K562 (cell line): ENCODE measurements at regions not wholly inside any gene's neighbourhood (a gene's known extent, or its start where the extent isn't known, plus 50 kb on each side); places are given as distances from the start of the nearest gene placed in this dataset.

Experiments
- KDM2B ChIP-seq: fragments of 250-450 bp; sonication (Bioruptor Pico); IDR thresholded peaks from 2 replicates; pipeline ENCODE4 v1.8.0; 2021; ENCODE audit warnings: mild to moderate bottlenecking, moderate library complexity
- NR2F6 ChIP-seq: fragments of 450-650 bp; formaldehyde crosslinking; IDR thresholded peaks from 2 replicates; pipeline ENCODE4 v1.4.0; 2020; ENCODE audit warnings: mild to moderate bottlenecking
- SIRT6 ChIP-seq: IDR thresholded peaks from one replicate; pipeline ENCODE4 v1.6.1; 2012; ENCODE audit warnings: low read depth, mild to moderate bottlenecking, control low read depth, inconsistent platforms, low read length, moderate library complexity
- STAT5A ChIP-seq: IDR thresholded peaks from 2 replicates; pipeline ENCODE4 v1.6.1; 2012; ENCODE audit warnings: low read length, inconsistent platforms, borderline replicate concordance
- YY1 ChIP-seq, 3 experiments: IDR thresholded peaks; 2 replicates each; pipeline ENCODE4 v1.6.1; 2011; ENCODE audit warnings: low read length in 2 of 3, mild to moderate bottlenecking in 2 of 3, moderate library complexity in 2 of 3, borderline replicate concordance in 1 of 3, control low read depth in 1 of 3, low read depth in 1 of 3; ENCODE audit not compliant: insufficient read depth in 3 of 3, insufficient replicate concordance in 2 of 3, control insufficient read depth in 1 of 3, insufficient read length in 1 of 3; ENCODE audit errors: extremely low read depth in 1 of 3
- TF ChIP-seq, protein P1 (sequence below): fragments of 450-650 bp; IDR thresholded peaks from 2 replicates; pipeline ENCODE4 v1.6.1; 2018; ENCODE audit not compliant: partially characterized antibody
- TF ChIP-seq, protein P2 (sequence below): fragments of 450-650 bp; IDR thresholded peaks from 2 replicates; pipeline ENCODE4 v1.6.1; 2016; ENCODE audit warnings: low read depth

GRCh38 chr9:108150736-108151586, 661.4 kb upstream of the KLF4 start (continued):
- TF ChIP-seq, protein P1, sequence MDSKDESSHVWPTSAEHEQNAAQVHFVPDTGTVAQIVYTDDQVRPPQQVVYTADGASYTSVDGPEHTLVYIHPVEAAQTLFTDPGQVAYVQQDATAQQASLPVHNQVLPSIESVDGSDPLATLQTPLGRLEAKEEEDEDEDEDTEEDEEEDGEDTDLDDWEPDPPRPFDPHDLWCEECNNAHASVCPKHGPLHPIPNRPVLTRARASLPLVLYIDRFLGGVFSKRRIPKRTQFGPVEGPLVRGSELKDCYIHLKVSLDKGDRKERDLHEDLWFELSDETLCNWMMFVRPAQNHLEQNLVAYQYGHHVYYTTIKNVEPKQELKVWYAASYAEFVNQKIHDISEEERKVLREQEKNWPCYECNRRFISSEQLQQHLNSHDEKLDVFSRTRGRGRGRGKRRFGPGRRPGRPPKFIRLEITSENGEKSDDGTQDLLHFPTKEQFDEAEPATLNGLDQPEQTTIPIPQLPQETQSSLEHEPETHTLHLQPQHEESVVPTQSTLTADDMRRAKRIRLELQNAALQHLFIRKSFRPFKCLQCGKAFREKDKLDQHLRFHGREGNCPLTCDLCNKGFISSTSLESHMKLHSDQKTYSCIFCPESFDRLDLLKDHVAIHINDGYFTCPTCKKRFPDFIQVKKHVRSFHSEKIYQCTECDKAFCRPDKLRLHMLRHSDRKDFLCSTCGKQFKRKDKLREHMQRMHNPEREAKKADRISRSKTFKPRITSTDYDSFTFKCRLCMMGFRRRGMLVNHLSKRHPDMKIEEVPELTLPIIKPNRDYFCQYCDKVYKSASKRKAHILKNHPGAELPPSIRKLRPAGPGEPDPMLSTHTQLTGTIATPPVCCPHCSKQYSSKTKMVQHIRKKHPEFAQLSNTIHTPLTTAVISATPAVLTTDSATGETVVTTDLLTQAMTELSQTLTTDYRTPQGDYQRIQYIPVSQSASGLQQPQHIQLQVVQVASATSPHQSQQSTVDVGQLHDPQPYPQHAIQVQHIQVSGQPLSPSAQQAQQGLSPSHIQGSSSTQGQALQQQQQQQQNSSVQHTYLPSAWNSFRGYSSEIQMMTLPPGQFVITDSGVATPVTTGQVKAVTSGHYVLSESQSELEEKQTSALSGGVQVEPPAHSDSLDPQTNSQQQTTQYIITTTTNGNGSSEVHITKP: peak; percentile 32
- no peak for TF ChIP-seq KDM2B (CRISPR knock-in tag)
- no peak for TF ChIP-seq SIRT6
- TF ChIP-seq YY1 (IDR thresholded peaks at IDR 0.05; ENCODE audit: borderline replicate concordance in 1 of 3, control insufficient read depth in 1 of 3, extremely low read depth in 1 of 3, insufficient read depth in 3 of 3, insufficient read length in 1 of 3, insufficient replicate concordance in 2 of 3, low read depth in 1 of 3, low read length in 2 of 3): no peak
- TF ChIP-seq, protein P2, sequence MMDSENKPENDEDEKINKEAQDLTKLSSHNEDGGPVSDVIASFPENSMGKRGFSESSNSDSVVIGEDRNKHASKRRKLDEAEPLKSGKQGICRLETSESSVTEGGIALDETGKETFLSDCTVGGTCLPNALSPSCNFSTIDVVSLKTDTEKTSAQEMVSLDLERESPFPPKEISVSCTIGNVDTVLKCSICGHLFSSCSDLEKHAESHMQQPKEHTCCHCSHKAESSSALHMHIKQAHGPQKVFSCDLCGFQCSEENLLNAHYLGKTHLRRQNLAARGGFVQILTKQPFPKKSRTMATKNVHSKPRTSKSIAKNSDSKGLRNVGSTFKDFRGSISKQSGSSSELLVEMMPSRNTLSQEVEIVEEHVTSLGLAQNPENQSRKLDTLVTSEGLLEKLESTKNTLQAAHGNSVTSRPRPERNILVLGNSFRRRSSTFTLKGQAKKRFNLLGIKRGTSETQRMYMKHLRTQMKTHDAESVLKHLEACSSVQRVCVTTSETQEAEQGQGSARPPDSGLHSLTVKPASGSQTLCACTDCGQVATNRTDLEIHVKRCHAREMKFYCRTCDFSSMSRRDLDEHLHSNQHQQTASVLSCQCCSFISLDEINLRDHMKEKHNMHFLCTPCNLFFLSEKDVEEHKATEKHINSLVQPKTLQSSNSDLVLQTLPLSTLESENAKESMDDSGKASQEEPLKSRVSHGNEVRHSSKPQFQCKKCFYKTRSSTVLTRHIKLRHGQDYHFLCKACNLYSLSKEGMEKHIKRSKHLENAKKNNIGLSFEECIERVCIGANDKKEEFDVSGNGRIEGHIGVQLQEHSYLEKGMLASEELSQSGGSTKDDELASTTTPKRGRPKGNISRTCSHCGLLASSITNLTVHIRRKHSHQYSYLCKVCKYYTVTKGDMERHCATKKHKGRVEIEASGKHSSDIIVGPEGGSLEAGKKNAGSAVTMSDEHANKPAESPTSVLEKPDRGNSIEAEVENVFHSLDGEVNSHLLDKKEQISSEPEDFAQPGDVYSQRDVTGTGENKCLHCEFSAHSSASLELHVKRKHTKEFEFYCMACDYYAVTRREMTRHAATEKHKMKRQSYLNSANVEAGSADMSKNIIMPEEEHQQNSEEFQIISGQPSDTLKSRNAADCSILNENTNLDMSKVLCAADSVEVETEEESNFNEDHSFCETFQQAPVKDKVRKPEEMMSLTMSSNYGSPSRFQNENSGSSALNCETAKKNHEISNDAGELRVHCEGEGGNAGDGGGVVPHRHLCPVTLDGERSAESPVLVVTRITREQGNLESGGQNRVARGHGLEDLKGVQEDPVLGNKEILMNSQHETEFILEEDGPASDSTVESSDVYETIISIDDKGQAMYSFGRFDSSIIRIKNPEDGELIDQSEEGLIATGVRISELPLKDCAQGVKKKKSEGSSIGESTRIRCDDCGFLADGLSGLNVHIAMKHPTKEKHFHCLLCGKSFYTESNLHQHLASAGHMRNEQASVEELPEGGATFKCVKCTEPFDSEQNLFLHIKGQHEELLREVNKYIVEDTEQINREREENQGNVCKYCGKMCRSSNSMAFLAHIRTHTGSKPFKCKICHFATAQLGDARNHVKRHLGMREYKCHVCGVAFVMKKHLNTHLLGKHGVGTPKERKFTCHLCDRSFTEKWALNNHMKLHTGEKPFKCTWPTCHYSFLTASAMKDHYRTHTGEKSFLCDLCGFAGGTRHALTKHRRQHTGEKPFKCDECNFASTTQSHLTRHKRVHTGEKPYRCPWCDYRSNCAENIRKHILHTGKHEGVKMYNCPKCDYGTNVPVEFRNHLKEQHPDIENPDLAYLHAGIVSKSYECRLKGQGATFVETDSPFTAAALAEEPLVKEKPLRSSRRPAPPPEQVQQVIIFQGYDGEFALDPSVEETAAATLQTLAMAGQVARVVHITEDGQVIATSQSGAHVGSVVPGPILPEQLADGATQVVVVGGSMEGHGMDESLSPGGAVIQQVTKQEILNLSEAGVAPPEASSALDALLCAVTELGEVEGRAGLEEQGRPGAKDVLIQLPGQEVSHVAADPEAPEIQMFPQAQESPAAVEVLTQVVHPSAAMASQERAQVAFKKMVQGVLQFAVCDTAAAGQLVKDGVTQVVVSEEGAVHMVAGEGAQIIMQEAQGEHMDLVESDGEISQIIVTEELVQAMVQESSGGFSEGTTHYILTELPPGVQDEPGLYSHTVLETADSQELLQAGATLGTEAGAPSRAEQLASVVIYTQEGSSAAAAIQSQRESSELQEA: no peak
- TF ChIP-seq NR2F6 (CRISPR knock-in tag): no peak
- 0 out of 2 replicates have a peak, but pooled peaks have one; percentile 7 for TF ChIP-seq STAT5A
